A673 (cell line): ENCODE measurements at regions not wholly inside any gene's neighbourhood (a gene's known extent, or its start where the extent isn't known, plus 50 kb on each side); places are given as distances from the start of the nearest gene placed in this dataset.
"Not testable (repeated sequence)": the region's sequence is repeated elsewhere in the genome, so short reads cannot be mapped to it uniquely, and the experiment has no call there.

ENCODE experiments used
- BruUV-seq: library from RNA; stranded (reverse); fragments of 400-500 nt; replicated peaks from 2 replicates; lab custom pipeline; 2021; lab: Mats Ljungman, UMichigan
- CTCF ChIA-PET: fragments of 300-600 bp; sonication (Branson Sonifier 250); formaldehyde crosslinking; loops from one replicate; lab custom pipeline; 2022; ENCODE audit warnings: antibody characterized with exemption; lab: Charles Lee
- POLR2A ChIA-PET: fragments of 300-600 bp; sonication (Branson Sonifier 250); formaldehyde crosslinking; loops from one replicate; lab custom pipeline; 2022; ENCODE audit warnings: antibody characterized with exemption; ENCODE audit not compliant: low non-redundant PET; lab: Charles Lee
- DNase-seq: peaks from one replicate; pipeline ENCODE4 v3.0.0-alpha.2; 2015; ENCODE audit warnings: low spot score
- H3K27ac ChIP-seq: fragments of 200-600 bp; sonication (generic); 2 replicates; pipeline ENCODE4 v1.5.1; 2016; ENCODE audit warnings: mixed run types, low read depth, mild to moderate bottlenecking, mixed read lengths, antibody characterized with exemption, low read length; ENCODE audit not compliant: poor library complexity, severe bottlenecking
- H3K27me3 ChIP-seq: fragments of 200-600 bp; sonication (generic); replicated peaks from 2 replicates; pipeline ENCODE4 v1.6.1; 2017; ENCODE audit warnings: mixed run types, low read depth, mild to moderate bottlenecking, mixed read lengths, antibody characterized with exemption, low read length; ENCODE audit not compliant: insufficient read depth, poor library complexity
- H3K36me3 ChIP-seq: fragments of 200-600 bp; sonication (generic); 2 replicates; pipeline ENCODE4 v1.6.1; 2016; ENCODE audit warnings: mixed run types, mild to moderate bottlenecking, mixed read lengths, antibody characterized with exemption, low read length; ENCODE audit not compliant: insufficient read depth, poor library complexity, severe bottlenecking
- H3K4me1 ChIP-seq: fragments of 200-600 bp; sonication (generic); 2 replicates; pipeline ENCODE4 v1.6.1; 2017; ENCODE audit warnings: mixed run types, mild to moderate bottlenecking, mixed read lengths, antibody characterized with exemption, low read length; ENCODE audit not compliant: insufficient read depth, poor library complexity, severe bottlenecking
- H3K4me3 ChIP-seq: fragments of 200-600 bp; sonication (generic); 2 replicates; pipeline ENCODE4 v1.5.1; 2016; ENCODE audit warnings: low read depth, mixed run types, mild to moderate bottlenecking, mixed read lengths, low read length; ENCODE audit not compliant: poor library complexity, severe bottlenecking
- H3K9me3 ChIP-seq: fragments of 200-600 bp; sonication (generic); 2 replicates; pipeline ENCODE4 v1.6.1; 2016; ENCODE audit warnings: mixed run types, low read depth, mild to moderate bottlenecking, mixed read lengths, antibody characterized with exemption, low read length; ENCODE audit not compliant: poor library complexity, severe bottlenecking
- CTCF ChIP-seq: fragments of 300-800, 200-600 bp; sonication (generic); conservative IDR thresholded peaks from 2 replicates; pipeline ENCODE4 v1.5.1; 2017; ENCODE audit warnings: low read depth, mild to moderate bottlenecking, antibody characterized with exemption, low read length, moderate library complexity, mixed read lengths
- EZH2 ChIP-seq: fragments of 200-600 bp; sonication (generic); IDR thresholded peaks from 2 replicates; pipeline ENCODE4 v1.6.1; 2017; ENCODE audit warnings: borderline replicate concordance, low read depth, mild to moderate bottlenecking, mixed read lengths, antibody characterized with exemption, low read length; ENCODE audit not compliant: poor library complexity, severe bottlenecking
- intact Hi-C: fragments of 100-400 bp; cut with micrococcal nuclease; formaldehyde crosslinking; loops from one replicate; pipeline ENCODE4 v1.10.0; 2022; ENCODE audit not compliant: unreplicated experiment

- no peak for DNase-seq
- ChIA-PET CTCF (no interaction called here), POLR2A (no interaction called here)
- H3K9me3 ChIP-seq = no peaks in the 10 kb centered on the region
- H3K27me3 ChIP-seq = peaks cover 39% of the 10 kb centered on the region
- no TSS peak for BruUV-seq
- no peaks in the 10 kb centered on the region for H3K36me3 ChIP-seq
- H3K4me3 ChIP-seq = no peak overlapping the region
- no peak for TF ChIP-seq CTCF
- no peak for TF ChIP-seq EZH2
- no peak overlapping the region for H3K27ac ChIP-seq
- H3K4me1 ChIP-seq = no peaks in the 10 kb centered on the region
- intact Hi-C loops = no loop called here
These were observed 171.2 kb downstream of the ADCYAP1 start for GRCh38 chr18:1075876-1076275.

GRCh38 chr18:1078301-1078700 lies 173.6 kb downstream of the ADCYAP1 start:
- Histone ChIP-seq H3K4me3 (no peak overlapping the region), H3K27me3 (peaks cover 35% of the 10 kb centered on the region), H3K9me3 (no peaks in the 10 kb centered on the region), H3K27ac (no peak overlapping the region), H3K4me1 (no peaks in the 10 kb centered on the region), H3K36me3 (no peaks in the 10 kb centered on the region)
- intact Hi-C loops = no loop called here
- CTCF ChIA-PET = no interaction called here
- POLR2A ChIA-PET = no interaction called here
- DNase-seq = no peak
- BruUV-seq = no TSS peak
- no peak for TF ChIP-seq EZH2
- TF ChIP-seq CTCF = no peak

- H3K27ac ChIP-seq, H3K4me1 ChIP-seq, H3K4me3 ChIP-seq, BruUV-seq, POLR2A ChIA-PET, CTCF ChIA-PET, DNase-seq, intact Hi-C loops, H3K36me3 ChIP-seq, H3K9me3 ChIP-seq: not testable (repeated sequence)
- peaks cover 12% of the 10 kb centered on the region for H3K27me3 ChIP-seq
These were observed 179.0 kb downstream of the ADCYAP1 start for GRCh38 chr18:1083675-1084074.

- intact Hi-C loops = no loop called here
- CTCF ChIA-PET = no interaction called here
These were observed 186.1 kb downstream of the ADCYAP1 start for GRCh38 chr18:1090758-1091157.

More at GRCh38 chr18:1090758-1091157, 186.1 kb downstream of the ADCYAP1 start:
- Histone ChIP-seq H3K9me3 (no peaks in the 10 kb centered on the region), H3K27me3 (peaks cover 53% of the 10 kb centered on the region), H3K27ac (no peak overlapping the region), H3K4me1 (no peaks in the 10 kb centered on the region), H3K4me3 (no peak overlapping the region), H3K36me3 (no peaks in the 10 kb centered on the region)
- TF ChIP-seq EZH2 (no peak), CTCF (no peak)
- no peak for DNase-seq
- no TSS peak for BruUV-seq
- POLR2A ChIA-PET = no interaction called here
